Sigmoid colon (tissue), 3 donors: ENCODE measurements at regions not wholly inside any gene's neighbourhood (a gene's known extent, or its start where the extent isn't known, plus 50 kb on each side); places are given as distances from the start of the nearest gene placed in this dataset.

Source experiments
- CTCF ChIP-seq, 4 experiments: fragments of 450-650 bp in 3 of 4; fragments of 200-600 bp in 1 of 4; IDR thresholded peaks; one replicate each; pipeline ENCODE4 v1.5.1; 2016 to 2019; ENCODE audit warnings: antibody characterized with exemption in 4 of 4, mild to moderate bottlenecking in 3 of 4, moderate library complexity in 2 of 4
- POLR2A ChIP-seq, 2 donors: fragments of 450-650 bp; IDR thresholded peaks; one replicate each; pipeline ENCODE4 v1.6.1; 2016; ENCODE audit warnings: antibody characterized with exemption in 2 of 2, mild to moderate bottlenecking in 2 of 2, moderate library complexity in 2 of 2

GRCh38 chr5:164146223-164146622 is 640.8 kb downstream of the MAT2B start:
- TF ChIP-seq CTCF (IDR thresholded peaks at IDR 0.05), result no peak
- no peak for TF ChIP-seq POLR2A (IDR thresholded peaks at IDR 0.05)
